H1 (cell line): ENCODE measurements at regions not wholly inside any gene's neighbourhood (a gene's known extent, or its start where the extent isn't known, plus 50 kb on each side); places are given as distances from the start of the nearest gene placed in this dataset.
A peak's percentile ranks its signal among the peaks of the same experiment; 100 is the strongest.

ENCODE experiments used
- CTCF ChIA-PET: fragments of 300-600 bp; sonication (Branson Sonifier 250); formaldehyde crosslinking; loops from one replicate; lab custom pipeline; 2021; ENCODE audit not compliant: partially characterized antibody; lab: Charles Lee
- POLR2A ChIA-PET: fragments of 300-600 bp; sonication (Branson Sonifier 250); formaldehyde crosslinking; loops from one replicate; lab custom pipeline; 2021; ENCODE audit warnings: inconsistent platforms; ENCODE audit not compliant: partially characterized antibody; lab: Charles Lee
- DNase-seq, 2 experiments: peaks; one replicate each; pipeline versions ENCODE4 v3.0.0 to v3.0.0-alpha.2; 2010 to 2022; ENCODE audit warnings: low spot score in 2 of 2, low read depth in 1 of 2, mixed read lengths in 1 of 2
- FAIRE-seq: peaks from 2 replicates; lab custom pipeline; 2011; peaks lifted over from hg19 to GRCh38; lab: Jason Lieb, UNC
- H2AFZ ChIP-seq: 2 replicates; pipeline ENCODE4 v1.8.1; 2012; ENCODE audit warnings: low read length, inconsistent platforms
- H2AK5ac ChIP-seq: 2 replicates; pipeline ENCODE4 v1.6.1; 2013; ENCODE audit warnings: low read depth, low read length
- H2BK120ac ChIP-seq: replicated peaks from 2 replicates; pipeline ENCODE3; 2013; ENCODE audit warnings: low read depth, low read length, inconsistent platforms
- H2BK12ac ChIP-seq: 2 replicates; pipeline ENCODE4 v1.6.1; 2013; ENCODE audit warnings: low read depth, low read length
- H2BK15ac ChIP-seq: 2 replicates; pipeline ENCODE4 v1.6.1; 2013; ENCODE audit warnings: low read length
- H2BK20ac ChIP-seq: 2 replicates; pipeline ENCODE4 v1.6.1; 2013; ENCODE audit warnings: low read length
- H2BK5ac ChIP-seq: 2 replicates; pipeline ENCODE4 v1.6.1; 2013; ENCODE audit warnings: low read depth, low read length
- H3K14ac ChIP-seq: 2 replicates; pipeline ENCODE4 v1.6.1; 2013; ENCODE audit warnings: inconsistent platforms; ENCODE audit not compliant: insufficient read length
- H3K18ac ChIP-seq: 2 replicates; pipeline ENCODE4 v1.6.1; 2013; ENCODE audit warnings: low read length; ENCODE audit errors: extremely low read depth
- H3K23ac ChIP-seq: 2 replicates; pipeline ENCODE4 v1.6.1; 2013; ENCODE audit warnings: inconsistent platforms; ENCODE audit not compliant: insufficient read length
- H3K23me2 ChIP-seq: 2 replicates; pipeline ENCODE4 v1.6.1; 2013; ENCODE audit warnings: low read depth, low read length
- H3K27ac ChIP-seq: 2 replicates; pipeline ENCODE4 v1.6.1; 2011; ENCODE audit warnings: low read depth, low read length, inconsistent platforms
- H3K27me3 ChIP-seq, 4 experiments: replicated peaks in 1 of 4; 1 replicate in 1 of 4; 2 replicates in 3 of 4; pipeline versions ENCODE4 v1.6.1 to v1.8.1; 2011 to 2013; ENCODE audit warnings: low read length in 3 of 4, mild to moderate bottlenecking in 3 of 4, inconsistent platforms in 2 of 4, mixed read lengths in 2 of 4, moderate library complexity in 1 of 4; ENCODE audit not compliant: control insufficient read depth in 3 of 4, insufficient read depth in 3 of 4; ENCODE audit errors: extremely low read depth in 1 of 4
- H3K36me3 ChIP-seq, 4 experiments: 2 replicates each; pipeline versions ENCODE4 v1.6.1 to v1.8.1; 2011 to 2013; ENCODE audit warnings: mild to moderate bottlenecking in 4 of 4, low read length in 3 of 4, moderate library complexity in 2 of 4, control low read depth in 1 of 4, inconsistent platforms in 1 of 4; ENCODE audit not compliant: insufficient read depth in 4 of 4, control insufficient read depth in 2 of 4
- H3K4ac ChIP-seq: replicated peaks from 2 replicates; pipeline ENCODE3; 2013; ENCODE audit warnings: low read length, low read depth, mixed read lengths, inconsistent platforms; ENCODE audit not compliant: insufficient read length
- H3K4me1 ChIP-seq, 4 experiments: replicated peaks in 1 of 4; 1 replicate in 1 of 4; 2 replicates in 3 of 4; pipeline versions ENCODE4 v1.6.1 to v1.8.1; 2011 to 2013; ENCODE audit warnings: low read length in 3 of 4, inconsistent platforms in 2 of 4, mixed read lengths in 1 of 4; ENCODE audit not compliant: insufficient read depth in 4 of 4, control insufficient read depth in 3 of 4
- H3K4me2 ChIP-seq, 2 experiments: 2 replicates each; pipeline versions ENCODE4 v1.6.1 to v1.8.1; 2011 to 2013; ENCODE audit warnings: low read depth in 2 of 2, low read length in 2 of 2, control low read depth in 1 of 2, inconsistent platforms in 1 of 2, mild to moderate bottlenecking in 1 of 2; ENCODE audit not compliant: insufficient read depth in 1 of 2
- H3K4me3 ChIP-seq, 4 experiments: fragments of 200-600, 300-600 bp in 1 of 4; sonication (generic), shearing (Covaris generic), sonication (Bioruptor Twin) in 1 of 4; 2 replicates each; pipeline versions ENCODE4 v1.5.1 to v1.8.1; 2011 to 2016; ENCODE audit warnings: low read length in 4 of 4, low read depth in 3 of 4, control low read depth in 2 of 4, inconsistent platforms in 2 of 4, mild to moderate bottlenecking in 2 of 4, mixed read lengths in 1 of 4, moderate library complexity in 1 of 4; ENCODE audit not compliant: insufficient read depth in 2 of 4; ENCODE audit errors: extremely low read depth in 1 of 4
- H3K56ac ChIP-seq: replicated peaks from 2 replicates; pipeline ENCODE3; 2013; ENCODE audit warnings: low read depth, mild to moderate bottlenecking, mixed read lengths, low read length, inconsistent platforms; ENCODE audit not compliant: insufficient read length
- H3K79me1 ChIP-seq: 2 replicates; pipeline ENCODE4 v1.6.1; 2013; ENCODE audit warnings: low read depth, low read length, control low read depth
- H3K79me2 ChIP-seq, 2 experiments: 2 replicates each; pipeline versions ENCODE4 v1.6.1 to v1.8.1; 2012 to 2013; ENCODE audit warnings: low read length in 2 of 2, mild to moderate bottlenecking in 2 of 2, inconsistent platforms in 1 of 2; ENCODE audit not compliant: insufficient read depth in 2 of 2, control insufficient read depth in 1 of 2
- H3K9ac ChIP-seq, 4 experiments: replicated peaks in 1 of 4; 1 replicate in 1 of 4; 2 replicates in 3 of 4; pipeline versions ENCODE4 v1.6.1 to v1.8.1; 2011 to 2013; ENCODE audit warnings: low read depth in 3 of 4, low read length in 3 of 4, control low read depth in 2 of 4, mild to moderate bottlenecking in 2 of 4, moderate library complexity in 2 of 4, inconsistent platforms in 1 of 4; ENCODE audit errors: extremely low read depth in 1 of 4
- H3K9me3 ChIP-seq, 2 experiments: 2 replicates each; pipeline versions ENCODE4 v1.6.1 to v1.8.1; 2012 to 2013; ENCODE audit warnings: mild to moderate bottlenecking in 2 of 2, moderate library complexity in 2 of 2, control low read depth in 1 of 2, inconsistent platforms in 1 of 2, low read depth in 1 of 2, low read length in 1 of 2, mixed read lengths in 1 of 2; ENCODE audit not compliant: insufficient read depth in 2 of 2
- H4K20me1 ChIP-seq, 2 experiments: replicated peaks in 1 of 2; 2 replicates each; pipeline versions ENCODE3 to v1.8.1; 2011 to 2013; ENCODE audit warnings: inconsistent platforms in 2 of 2, low read length in 2 of 2, mild to moderate bottlenecking in 1 of 2; ENCODE audit not compliant: insufficient read depth in 2 of 2, control insufficient read depth in 1 of 2
- H4K5ac ChIP-seq: 2 replicates; pipeline ENCODE4 v1.6.1; 2013; ENCODE audit warnings: low read length, low read depth, mixed read lengths, inconsistent platforms; ENCODE audit not compliant: insufficient read length
- H4K8ac ChIP-seq: 2 replicates; pipeline ENCODE4 v1.8.0; 2013; ENCODE audit warnings: mild to moderate bottlenecking, moderate library complexity, low read length, inconsistent platforms; ENCODE audit not compliant: insufficient read depth; ENCODE audit errors: extremely low read depth
- H4K91ac ChIP-seq: replicated peaks from 2 replicates; pipeline ENCODE3; 2013; ENCODE audit warnings: low read length, mixed read lengths, inconsistent platforms; ENCODE audit not compliant: insufficient read length
- CEBPB ChIP-seq: IDR thresholded peaks from 2 replicates; pipeline ENCODE4 v1.6.1; 2012; ENCODE audit warnings: low read depth, low read length
- KDM4A ChIP-seq: IDR thresholded peaks from one replicate; pipeline ENCODE4 v1.7.1; 2012; ENCODE audit warnings: low read depth, mild to moderate bottlenecking, moderate library complexity, low read length, inconsistent platforms; ENCODE audit not compliant: severe bottlenecking
- WGBS, 2 experiments: shearing (Covaris generic) in 1 of 2; methylation state at CpG; one replicate each; pipeline versions ENCODE4 v1.1.6 to v1.1.7; 2013 to 2015; ENCODE audit warnings: low lambda C conversion rate in 2 of 2, mixed read lengths in 2 of 2, inconsistent platforms in 1 of 2, low coverage in 1 of 2, missing lambda C conversion rate in 1 of 2; ENCODE audit not compliant: insufficient replicate concordance in 2 of 2, insufficient coverage in 1 of 2, insufficient read length in 1 of 2; ENCODE audit errors: extremely low coverage in 1 of 2, missing lambda C conversion rate in 1 of 2; 5-methylcytosine and 5-hydroxymethylcytosine counted together

- no peak overlapping the region for H4K91ac ChIP-seq
- H3K79me1 ChIP-seq: no peaks in the 10 kb centered on the region
- no peak for FAIRE-seq
- no peak overlapping the region for H2BK15ac ChIP-seq
- H2BK20ac ChIP-seq: no peak overlapping the region
- no peaks in the 10 kb centered on the region for H4K20me1 ChIP-seq
- no peak overlapping the region for H3K56ac ChIP-seq
- no peaks in the 10 kb centered on the region for H3K36me3 ChIP-seq
- no peak overlapping the region for H3K14ac ChIP-seq
- no peak overlapping the region for H3K27ac ChIP-seq
- no peak overlapping the region for H4K8ac ChIP-seq
- H3K4me3 ChIP-seq: no peak overlapping the region
- CTCF ChIA-PET: interaction anchor here (1.1 to 1.2 kb wide), 2 partner anchors 8 to 61 kb away, joined by 4 to 7 read pairs; no protein-coding TSS in a partner anchor
- H2AK5ac ChIP-seq: no peak overlapping the region
- TF ChIP-seq CEBPB (peak; percentile 28; the same call in 1 of the 2 replicates), KDM4A (no peak)
- no peak overlapping the region for H3K23ac ChIP-seq
- H3K18ac ChIP-seq: no peak overlapping the region
- no peaks in the 10 kb centered on the region for H3K23me2 ChIP-seq
- H2BK12ac ChIP-seq: no peak overlapping the region
- no peak overlapping the region for H3K9ac ChIP-seq
- no peak overlapping the region for H2BK120ac ChIP-seq
- POLR2A ChIA-PET: interaction anchor here (0.6 to 2.1 kb wide), 2 partner anchors 10 to 811 kb away, joined by 3 to 4 read pairs; no protein-coding TSS in a partner anchor
- H3K4me2 ChIP-seq: no peak overlapping the region
- no peaks in the 10 kb centered on the region for H3K79me2 ChIP-seq
- H4K5ac ChIP-seq: no peak overlapping the region
- no peak for DNase-seq
- no peak overlapping the region for H3K4ac ChIP-seq
- H2BK5ac ChIP-seq: no peak overlapping the region
- H3K27me3 ChIP-seq: no peaks in the 10 kb centered on the region
- H3K4me1 ChIP-seq: no peaks in the 10 kb centered on the region
- H3K9me3 ChIP-seq: no peaks in the 10 kb centered on the region
- no peak overlapping the region for H2AFZ ChIP-seq
- 93% methylated on average over 2 of the region's 2 CpGs; no CpG with 5 or more reads in 1 of the 2 experiments for WGBS, 2 experiments
Observed at GRCh38 chr2:129201696-129202095, 777.8 kb upstream of the RAB6C start.
